22Rv1 (cell line): ENCODE measurements at regions not wholly inside any gene's neighbourhood (a gene's known extent, or its start where the extent isn't known, plus 50 kb on each side); places are given as distances from the start of the nearest gene placed in this dataset.
A peak's percentile ranks its signal among the peaks of the same experiment; 100 is the strongest.

Source experiments
- H3K27ac ChIP-seq: fragments of 450-650 bp; 2 replicates; pipeline ENCODE4 v1.5.1; 2017
- CTCF ChIP-seq: fragments of 450-650 bp; IDR thresholded peaks from 2 replicates; pipeline ENCODE4 v1.5.1; 2017; ENCODE audit warnings: mild to moderate bottlenecking
- ZFX ChIP-seq: fragments of 450-650 bp; IDR thresholded peaks from 2 replicates; pipeline ENCODE4 v1.6.1; 2017; ENCODE audit warnings: antibody characterized with exemption, borderline replicate concordance

- TF ChIP-seq ZFX (no peak), CTCF (no peak)
- peak overlapping the region; percentile 19; the same call in 1 of the 2 replicates for H3K27ac ChIP-seq
These were observed 176.2 kb upstream of the RBPJ start for GRCh38 chr4:26144526-26145155.

DNA sequence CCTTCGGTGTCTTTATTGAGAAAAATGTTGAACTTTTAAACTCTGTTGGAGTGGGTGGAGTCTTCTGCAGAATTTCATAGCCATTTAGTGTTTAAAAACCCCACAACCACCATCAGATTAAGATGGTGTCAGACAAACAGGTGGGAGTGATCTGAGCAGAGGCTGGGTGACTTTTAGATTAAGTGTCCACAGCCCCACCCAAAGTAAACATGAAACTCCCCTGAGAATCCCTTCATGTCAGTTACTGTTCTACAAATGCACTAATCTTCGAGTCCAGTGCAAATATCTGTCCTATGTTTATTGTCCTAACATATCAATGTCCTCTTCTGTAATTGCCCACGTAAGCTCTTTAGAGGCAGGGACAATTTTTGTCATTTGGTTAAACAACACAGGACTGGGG, 175.6 kb upstream of the RBPJ start:
- peak overlapping the region; percentile 19; the same call in 1 of the 2 replicates for H3K27ac ChIP-seq
- TF ChIP-seq ZFX (no peak), CTCF (no peak)

DNA sequence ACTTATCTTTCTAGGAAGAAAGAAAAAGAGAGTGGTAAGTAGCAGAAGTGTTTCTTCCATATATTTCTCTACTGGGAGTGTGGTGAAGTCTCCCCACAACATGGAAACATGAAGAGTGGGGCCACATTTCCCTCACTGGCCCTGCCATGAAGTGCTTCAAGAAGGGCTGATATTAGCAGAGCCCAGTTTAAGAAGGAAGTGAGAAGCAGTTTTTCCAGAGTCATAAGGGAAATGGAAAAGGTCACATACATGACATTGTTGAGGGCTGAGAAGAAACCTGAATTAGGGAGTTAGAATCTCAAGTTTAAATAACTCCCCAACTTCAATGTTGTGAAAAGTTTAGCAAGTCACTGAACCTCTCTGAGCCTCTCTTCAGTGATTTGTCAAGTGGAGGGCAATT, 171.9 kb upstream of the RBPJ start:
- TF ChIP-seq CTCF (no peak), ZFX (no peak)
- no peak overlapping the region for H3K27ac ChIP-seq

- no peak overlapping the region for H3K27ac ChIP-seq
These were observed 169.9 kb upstream of the RBPJ start for GRCh38 chr4:26150948-26151347.

DNA sequence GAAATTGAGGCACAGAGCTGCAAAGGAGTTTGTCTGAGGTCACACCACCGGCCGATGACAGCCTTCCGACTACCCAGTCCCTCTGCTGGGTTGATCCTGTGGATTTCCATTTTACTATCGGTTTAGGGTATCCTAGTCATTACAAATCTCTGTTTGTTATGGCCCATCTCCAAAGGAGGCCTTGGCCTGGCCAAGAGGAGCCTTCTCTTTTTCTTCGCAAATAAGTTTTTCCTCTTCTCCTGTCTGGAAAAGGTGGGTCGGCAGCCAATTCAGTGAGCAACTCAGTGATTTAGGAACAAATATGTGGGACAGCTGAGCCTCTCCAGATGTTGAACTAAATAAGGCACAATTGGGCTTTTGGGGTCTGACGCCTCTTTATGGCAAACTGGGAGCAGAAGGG, 169.2 kb upstream of the RBPJ start:
- no peak overlapping the region for H3K27ac ChIP-seq
- TF ChIP-seq CTCF = no peak
- TF ChIP-seq ZFX = no peak

More at GRCh38 chr4:26150948-26151347, 169.9 kb upstream of the RBPJ start:
- no peak for TF ChIP-seq ZFX

DNA sequence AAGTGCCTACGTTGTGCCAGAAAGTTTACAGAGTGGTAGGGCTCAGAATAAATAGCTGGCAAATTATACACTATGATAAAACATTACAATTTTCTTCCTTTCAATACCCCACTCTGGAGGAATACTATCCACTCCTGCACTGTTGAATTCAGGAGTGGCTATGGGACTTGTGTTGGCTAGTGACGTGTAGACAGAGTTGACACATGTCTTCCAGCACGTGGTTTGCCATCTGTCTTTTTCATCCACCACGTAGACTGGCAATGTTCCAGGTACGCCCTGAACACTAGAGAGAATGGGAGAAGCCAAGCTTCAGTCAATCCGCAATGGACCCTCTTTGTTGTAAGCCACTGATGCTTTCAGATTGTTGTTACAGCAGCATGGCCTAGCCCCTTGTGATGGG, 168.8 kb upstream of the RBPJ start:
- no peak overlapping the region for H3K27ac ChIP-seq
- TF ChIP-seq CTCF (no peak), ZFX (no peak)

- no peak overlapping the region for H3K27ac ChIP-seq
- no peak for TF ChIP-seq ZFX
These were observed 163.3 kb upstream of the RBPJ start for GRCh38 chr4:26157541-26157940.

DNA sequence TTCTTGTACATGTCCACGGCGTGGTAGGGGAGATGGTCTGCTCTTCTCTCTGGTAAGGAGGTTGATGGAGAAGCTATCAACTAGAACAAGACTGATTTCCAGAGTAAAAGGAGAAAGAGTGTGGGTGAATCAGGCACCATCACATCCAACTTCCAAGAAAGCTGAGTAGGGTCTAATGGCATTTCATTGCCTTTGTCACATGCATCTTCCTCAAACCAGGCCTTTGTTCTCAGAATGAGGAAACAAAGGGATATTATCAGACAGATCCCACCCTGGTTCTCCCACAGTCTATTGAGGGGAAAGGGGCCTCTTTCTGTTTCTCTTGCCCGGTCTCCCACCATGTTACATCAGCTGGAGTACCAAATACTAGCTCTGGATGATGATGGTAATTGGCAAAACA, 160.2 kb upstream of the RBPJ start:
- TF ChIP-seq CTCF = no peak
- no peak overlapping the region for H3K27ac ChIP-seq
